Bronchial epithelial cell (primary cell): ENCODE measurements at regions not wholly inside any gene's neighbourhood (a gene's known extent, or its start where the extent isn't known, plus 50 kb on each side); places are given as distances from the start of the nearest gene placed in this dataset.

ENCODE experiments used
- DNase-seq: peaks from one replicate; pipeline ENCODE4 v3.0.0-alpha.2; 2010; ENCODE audit warnings: low read depth
- FAIRE-seq: peaks from 2 replicates; lab custom pipeline; 2011; peaks lifted over from hg19 to GRCh38; lab: Jason Lieb, UNC
- H3K27me3 ChIP-seq: 2 replicates; pipeline ENCODE4 v1.5.1; 2011; ENCODE audit warnings: low read length; ENCODE audit not compliant: control insufficient read depth, insufficient read depth
- H3K36me3 ChIP-seq: 2 replicates; pipeline ENCODE4 v1.5.1; 2011; ENCODE audit warnings: low read length; ENCODE audit not compliant: control insufficient read depth, insufficient read depth
- H3K4me3 ChIP-seq: 2 replicates; pipeline ENCODE4 v1.5.1; 2011; ENCODE audit warnings: mild to moderate bottlenecking, low read depth, low read length, control low read depth
- TF ChIP-seq, protein P1 (sequence below): IDR thresholded peaks from 2 replicates; pipeline ENCODE4 v1.5.1; 2011; ENCODE audit warnings: mild to moderate bottlenecking, moderate library complexity, low read length, control low read depth, inconsistent platforms; ENCODE audit not compliant: insufficient read depth, severe bottlenecking

DNA sequence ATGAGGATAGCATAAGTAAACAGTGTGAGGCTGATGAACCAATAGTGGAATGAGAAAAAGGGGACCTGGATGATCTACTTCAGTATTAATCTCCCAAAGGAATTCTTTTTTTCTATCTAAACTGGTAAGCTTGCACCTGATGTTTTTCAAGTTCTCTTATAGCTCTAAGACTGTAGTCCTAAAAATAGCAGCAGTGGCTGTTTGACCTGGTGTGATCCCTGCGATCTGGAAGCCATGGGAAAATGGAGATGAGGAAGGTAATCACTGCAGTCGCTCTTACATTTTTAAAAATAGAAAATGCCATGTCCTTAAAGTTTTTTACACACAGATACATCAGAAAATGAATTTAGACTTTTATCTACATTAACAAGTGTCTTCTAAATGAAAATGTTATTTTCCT lies 926.4 kb upstream of the SLC35B3 start:
- Histone ChIP-seq H3K27me3 (no peaks in the 10 kb centered on the region), H3K36me3 (no peaks in the 10 kb centered on the region), H3K4me3 (no peak overlapping the region)
- DNase-seq (no peak), FAIRE-seq (no peak)
- TF ChIP-seq, protein P1, sequence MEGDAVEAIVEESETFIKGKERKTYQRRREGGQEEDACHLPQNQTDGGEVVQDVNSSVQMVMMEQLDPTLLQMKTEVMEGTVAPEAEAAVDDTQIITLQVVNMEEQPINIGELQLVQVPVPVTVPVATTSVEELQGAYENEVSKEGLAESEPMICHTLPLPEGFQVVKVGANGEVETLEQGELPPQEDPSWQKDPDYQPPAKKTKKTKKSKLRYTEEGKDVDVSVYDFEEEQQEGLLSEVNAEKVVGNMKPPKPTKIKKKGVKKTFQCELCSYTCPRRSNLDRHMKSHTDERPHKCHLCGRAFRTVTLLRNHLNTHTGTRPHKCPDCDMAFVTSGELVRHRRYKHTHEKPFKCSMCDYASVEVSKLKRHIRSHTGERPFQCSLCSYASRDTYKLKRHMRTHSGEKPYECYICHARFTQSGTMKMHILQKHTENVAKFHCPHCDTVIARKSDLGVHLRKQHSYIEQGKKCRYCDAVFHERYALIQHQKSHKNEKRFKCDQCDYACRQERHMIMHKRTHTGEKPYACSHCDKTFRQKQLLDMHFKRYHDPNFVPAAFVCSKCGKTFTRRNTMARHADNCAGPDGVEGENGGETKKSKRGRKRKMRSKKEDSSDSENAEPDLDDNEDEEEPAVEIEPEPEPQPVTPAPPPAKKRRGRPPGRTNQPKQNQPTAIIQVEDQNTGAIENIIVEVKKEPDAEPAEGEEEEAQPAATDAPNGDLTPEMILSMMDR = no peak

DNA sequence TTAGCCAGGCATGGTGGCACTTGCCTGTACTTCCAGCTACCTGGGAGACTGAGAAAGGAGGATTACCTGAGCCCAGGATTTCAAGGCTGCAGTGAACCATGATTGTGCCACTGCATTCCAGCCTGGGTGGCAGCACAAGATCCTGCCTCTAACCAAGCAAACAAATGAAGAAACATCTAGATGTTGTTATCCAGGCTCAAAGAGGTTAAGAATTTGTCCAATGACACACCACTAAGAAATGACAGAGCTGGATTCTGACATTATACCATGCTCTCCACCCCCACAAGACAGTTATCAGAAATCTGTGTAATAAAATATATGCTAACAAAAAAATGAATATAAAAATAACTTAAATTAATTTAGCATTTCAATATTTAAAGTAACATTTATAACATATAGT lies 925.5 kb upstream of the SLC35B3 start:
- H3K27me3 ChIP-seq = no peaks in the 10 kb centered on the region
- H3K36me3 ChIP-seq = no peaks in the 10 kb centered on the region
- FAIRE-seq (no peak), DNase-seq (peak; percentile 26)
- H3K4me3 ChIP-seq = no peak overlapping the region
- TF ChIP-seq, protein P1 = no peak

DNA sequence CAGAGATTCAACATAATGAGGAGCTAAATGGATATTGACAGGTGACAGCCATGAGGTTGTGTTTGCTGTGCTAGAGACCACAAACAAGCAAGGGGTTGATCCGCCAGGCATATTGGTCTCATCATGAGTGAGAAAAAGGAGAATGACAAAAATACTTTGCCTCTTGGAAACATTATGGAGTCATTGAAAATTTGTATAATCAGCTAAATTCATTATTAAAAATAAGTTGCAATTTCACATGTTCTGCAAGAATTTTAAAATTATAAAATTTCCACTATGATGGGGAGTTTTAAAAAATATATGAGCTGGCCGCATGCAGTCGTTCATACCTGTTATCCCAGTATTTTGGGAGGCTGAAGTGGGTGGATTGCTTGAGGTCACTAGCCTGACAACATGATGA lies 912.3 kb upstream of the SLC35B3 start:
- TF ChIP-seq, protein P1 = no peak
- FAIRE-seq (no peak), DNase-seq (no peak)
- no peaks in the 10 kb centered on the region for H3K27me3 ChIP-seq
- no peak overlapping the region for H3K4me3 ChIP-seq
- no peaks in the 10 kb centered on the region for H3K36me3 ChIP-seq

DNA sequence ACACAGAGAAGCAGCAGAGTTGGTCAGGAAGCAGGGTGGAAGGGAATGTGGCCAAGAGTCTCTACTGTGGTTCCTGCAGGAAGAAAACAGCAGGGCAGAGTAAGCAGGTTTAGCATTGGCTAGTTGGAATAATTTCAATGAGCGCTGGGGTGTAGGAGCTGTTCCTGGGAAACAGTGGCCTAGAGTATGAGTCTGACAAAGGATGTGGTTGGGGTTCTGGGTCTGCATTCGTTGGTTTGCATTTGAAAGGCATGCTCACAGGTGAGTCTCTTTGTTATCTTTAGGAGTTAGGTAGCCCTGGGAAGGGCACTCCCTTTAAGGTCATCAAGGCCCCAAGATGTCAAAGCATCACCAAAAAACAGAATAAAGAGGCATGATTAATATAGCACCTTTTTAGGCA lies 911.6 kb upstream of the SLC35B3 start:
- H3K27me3 ChIP-seq = no peaks in the 10 kb centered on the region
- no peak for DNase-seq
- no peak for FAIRE-seq
- TF ChIP-seq, protein P1 = no peak
- no peaks in the 10 kb centered on the region for H3K36me3 ChIP-seq
- no peak overlapping the region for H3K4me3 ChIP-seq

DNA sequence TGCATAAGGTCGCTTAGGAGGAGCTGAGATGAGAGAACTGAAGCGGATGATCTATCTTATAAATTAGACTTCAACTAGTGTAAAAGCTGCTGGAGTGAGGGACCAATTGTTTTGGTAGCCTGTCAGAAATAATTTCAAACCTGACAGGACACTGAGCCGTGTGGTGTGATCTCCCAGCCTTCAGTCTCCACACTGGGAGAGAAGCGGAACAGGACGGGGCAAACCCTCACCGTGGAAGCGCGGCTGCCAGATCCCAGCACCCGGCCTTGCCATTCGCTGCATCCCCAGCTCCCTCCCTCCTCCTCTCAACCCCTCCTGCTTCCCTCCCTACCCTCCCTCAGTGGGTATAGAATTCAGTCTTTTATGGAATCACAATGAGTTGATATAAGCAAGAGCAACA lies 900.1 kb upstream of the SLC35B3 start:
- FAIRE-seq (no peak), DNase-seq (no peak)
- no peaks in the 10 kb centered on the region for H3K36me3 ChIP-seq
- H3K4me3 ChIP-seq = no peak overlapping the region
- TF ChIP-seq, protein P1 = no peak
- H3K27me3 ChIP-seq = no peaks in the 10 kb centered on the region

DNA sequence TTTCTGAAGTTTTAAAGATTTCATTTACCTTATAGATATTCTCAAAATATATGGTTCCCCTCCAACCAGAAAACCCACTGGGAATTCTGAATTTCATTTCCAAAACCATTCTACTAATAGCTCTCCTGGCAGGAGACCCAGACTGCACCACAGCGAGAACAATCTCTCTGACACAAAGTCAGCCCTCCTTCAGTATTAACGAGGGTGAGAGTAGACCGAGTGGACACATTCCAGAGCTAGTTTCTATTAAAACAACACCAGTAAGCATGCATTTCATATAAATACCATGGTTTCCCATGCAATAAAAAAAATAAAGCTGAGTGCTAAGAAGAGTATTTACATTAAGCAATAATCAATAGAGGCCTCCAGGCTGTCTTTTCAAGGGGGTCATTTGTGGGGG lies 899.6 kb upstream of the SLC35B3 start:
- DNase-seq (no peak), FAIRE-seq (no peak)
- TF ChIP-seq, protein P1 = no peak
- Histone ChIP-seq H3K4me3 (no peak overlapping the region), H3K36me3 (no peaks in the 10 kb centered on the region), H3K27me3 (no peaks in the 10 kb centered on the region)
